ENCODE measurements at regions not wholly inside any gene's neighbourhood (a gene's known extent, or its start where the extent isn't known, plus 50 kb on each side); places are given as distances from the start of the nearest gene placed in this dataset.

DNA sequence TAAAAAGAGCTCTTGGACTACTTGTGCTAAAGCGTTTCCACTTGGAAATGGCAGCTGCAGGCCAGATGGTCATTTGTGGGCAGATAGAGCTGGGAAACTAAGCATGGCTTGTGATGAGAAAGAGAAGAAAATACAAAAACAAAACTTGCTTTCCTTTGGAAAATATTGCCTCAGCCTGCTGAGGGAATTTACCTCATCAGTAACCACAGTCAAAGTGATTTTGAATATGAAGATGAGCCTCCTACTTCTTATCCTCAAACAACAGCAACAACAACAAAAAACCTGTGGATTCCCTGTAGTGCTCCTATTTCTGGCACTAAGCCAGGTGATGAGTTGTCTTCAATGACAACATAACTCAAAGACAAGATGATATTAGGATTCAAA is 62.7 kb upstream of the FIBIN start:
- no peak for TF ChIP-seq TAF1 (IDR thresholded peaks at IDR 0.05; ENCODE audit: borderline replicate concordance, insufficient read depth, low read length)
- TF ChIP-seq FOXP2 (optimal IDR thresholded peaks at IDR 0.05; ENCODE audit: borderline replicate concordance, extremely low read depth, extremely low read length, insufficient read depth) = no peak

DNA sequence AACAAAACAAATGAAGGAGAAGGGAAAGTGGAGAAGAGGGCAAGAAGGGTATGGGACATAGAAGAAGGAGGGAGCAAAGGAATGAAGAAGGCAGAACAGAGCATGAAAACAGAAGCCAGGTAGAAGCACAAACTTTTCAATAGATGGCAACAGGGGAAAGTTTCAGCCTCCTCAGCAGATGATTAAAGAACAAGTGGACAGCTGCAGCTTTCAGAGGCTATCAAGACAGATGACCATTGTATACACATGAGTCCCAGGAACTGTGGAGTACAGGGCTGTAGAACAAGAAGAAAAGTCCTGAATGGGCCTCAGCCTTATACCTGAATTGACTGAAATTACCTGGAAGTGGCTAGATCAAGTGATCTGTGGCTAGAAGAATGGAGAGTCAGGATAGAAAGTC is 62.0 kb upstream of the FIBIN start:
- TF ChIP-seq REST (IDR thresholded peaks at IDR 0.05; ENCODE audit: insufficient read depth in 1 of 2, low read depth in 2 of 2, low read length in 2 of 2) (no peak), TAF1 (IDR thresholded peaks at IDR 0.05; ENCODE audit: borderline replicate concordance, insufficient read depth, low read length) (no peak), FOXP2 (optimal IDR thresholded peaks at IDR 0.05; ENCODE audit: borderline replicate concordance, extremely low read depth, extremely low read length, insufficient read depth) (no peak), SIN3A (IDR thresholded peaks at IDR 0.05; ENCODE audit: borderline replicate concordance, insufficient read depth, low read length) (no peak), POLR2AphosphoS5 (IDR thresholded peaks at IDR 0.05; ENCODE audit: low read depth, low read length) (no peak)

- TF ChIP-seq TAF1 (IDR thresholded peaks at IDR 0.05; ENCODE audit: borderline replicate concordance, insufficient read depth, low read length) (no peak), FOXP2 (optimal IDR thresholded peaks at IDR 0.05; ENCODE audit: borderline replicate concordance, extremely low read depth, extremely low read length, insufficient read depth) (no peak), SIN3A (IDR thresholded peaks at IDR 0.05; ENCODE audit: borderline replicate concordance, insufficient read depth, low read length) (no peak), REST (IDR thresholded peaks at IDR 0.05; ENCODE audit: insufficient read depth in 1 of 2, low read depth in 2 of 2, low read length in 2 of 2) (no peak), POLR2AphosphoS5 (IDR thresholded peaks at IDR 0.05; ENCODE audit: low read depth, low read length) (no peak)
Observed at GRCh38 chr11:26936109-26936508, 57.8 kb upstream of the FIBIN start.

- TF ChIP-seq TAF1 (IDR thresholded peaks at IDR 0.05; ENCODE audit: borderline replicate concordance, insufficient read depth, low read length) (no peak), SIN3A (IDR thresholded peaks at IDR 0.05; ENCODE audit: borderline replicate concordance, insufficient read depth, low read length) (no peak), REST (IDR thresholded peaks at IDR 0.05; ENCODE audit: insufficient read depth in 1 of 2, low read depth in 2 of 2, low read length in 2 of 2) (no peak), FOXP2 (optimal IDR thresholded peaks at IDR 0.05; ENCODE audit: borderline replicate concordance, extremely low read depth, extremely low read length, insufficient read depth) (no peak), POLR2AphosphoS5 (IDR thresholded peaks at IDR 0.05; ENCODE audit: low read depth, low read length) (no peak)
Observed at GRCh38 chr11:26937386-26937785, 56.5 kb upstream of the FIBIN start.

GRCh38 chr11:26942356-26942755 is 51.6 kb upstream of the FIBIN start:
- no peak for TF ChIP-seq FOXP2 (optimal IDR thresholded peaks at IDR 0.05; ENCODE audit: borderline replicate concordance, extremely low read depth, extremely low read length, insufficient read depth)
- no peak for TF ChIP-seq SIN3A (IDR thresholded peaks at IDR 0.05; ENCODE audit: borderline replicate concordance, insufficient read depth, low read length)
- no peak for TF ChIP-seq TAF1 (IDR thresholded peaks at IDR 0.05; ENCODE audit: borderline replicate concordance, insufficient read depth, low read length)
- TF ChIP-seq POLR2AphosphoS5 (IDR thresholded peaks at IDR 0.05; ENCODE audit: low read depth, low read length) = no peak
- TF ChIP-seq REST (IDR thresholded peaks at IDR 0.05; ENCODE audit: insufficient read depth in 1 of 2, low read depth in 2 of 2, low read length in 2 of 2) = no peak
